GM21723 (cell line): ENCODE measurements at regions not wholly inside any gene's neighbourhood (a gene's known extent, or its start where the extent isn't known, plus 50 kb on each side); places are given as distances from the start of the nearest gene placed in this dataset.

Experiments used
- ATAC-seq: cut with Tn5 transposase; IDR thresholded peaks from one replicate; pipeline ENCODE4 v1.9.1; 2021; ENCODE audit warnings: mild to moderate bottlenecking, moderate library complexity; ENCODE audit not compliant: unreplicated experiment

DNA sequence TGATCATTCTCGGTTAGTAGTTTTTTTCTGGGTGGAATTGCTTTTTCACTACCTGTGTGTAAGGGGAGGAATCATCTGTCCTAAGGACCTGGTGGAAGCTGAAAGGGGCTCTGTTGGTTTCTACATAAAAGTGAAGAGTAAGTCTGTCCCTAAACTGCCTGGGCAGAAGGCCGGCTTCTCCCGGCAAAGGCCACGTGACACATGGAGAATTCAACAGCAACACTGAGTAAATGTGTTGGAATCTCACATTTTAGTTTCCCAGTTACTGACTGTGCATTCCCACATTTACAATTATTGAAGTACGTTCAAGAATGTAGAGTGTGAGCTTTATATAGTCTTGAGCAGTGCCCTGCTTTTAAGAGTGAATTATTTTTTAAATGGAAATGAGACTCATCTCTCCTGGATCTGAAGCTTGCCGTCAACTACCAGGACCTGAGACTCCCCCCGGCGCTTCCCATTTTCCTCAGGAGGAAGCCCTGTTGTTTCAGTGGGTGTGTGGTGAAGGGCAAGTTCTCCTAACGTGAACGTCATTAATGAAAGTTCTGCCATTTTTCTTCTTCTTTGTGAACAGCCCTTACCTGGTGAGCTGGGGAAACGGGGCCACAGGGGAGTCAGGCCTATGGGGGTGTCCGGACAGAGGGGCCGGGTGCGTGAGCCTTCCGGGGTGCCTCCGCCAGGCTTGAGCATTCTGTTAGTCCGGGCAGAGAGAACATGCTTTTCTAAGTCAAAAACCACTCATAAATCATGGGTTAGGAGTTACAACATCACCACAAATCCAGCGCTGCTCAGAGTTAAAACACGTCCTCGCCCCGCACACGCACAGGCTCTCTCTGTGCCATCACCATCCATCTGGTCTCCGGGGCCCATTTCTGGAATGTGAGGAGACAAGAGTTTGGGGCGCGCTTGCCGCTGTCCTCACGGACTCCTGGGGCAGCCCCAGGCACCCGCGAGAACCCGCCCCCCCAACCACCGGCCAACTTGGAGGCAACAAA is 56.6 kb upstream of the SMOC2 start:
- ATAC-seq, result no peak

DNA sequence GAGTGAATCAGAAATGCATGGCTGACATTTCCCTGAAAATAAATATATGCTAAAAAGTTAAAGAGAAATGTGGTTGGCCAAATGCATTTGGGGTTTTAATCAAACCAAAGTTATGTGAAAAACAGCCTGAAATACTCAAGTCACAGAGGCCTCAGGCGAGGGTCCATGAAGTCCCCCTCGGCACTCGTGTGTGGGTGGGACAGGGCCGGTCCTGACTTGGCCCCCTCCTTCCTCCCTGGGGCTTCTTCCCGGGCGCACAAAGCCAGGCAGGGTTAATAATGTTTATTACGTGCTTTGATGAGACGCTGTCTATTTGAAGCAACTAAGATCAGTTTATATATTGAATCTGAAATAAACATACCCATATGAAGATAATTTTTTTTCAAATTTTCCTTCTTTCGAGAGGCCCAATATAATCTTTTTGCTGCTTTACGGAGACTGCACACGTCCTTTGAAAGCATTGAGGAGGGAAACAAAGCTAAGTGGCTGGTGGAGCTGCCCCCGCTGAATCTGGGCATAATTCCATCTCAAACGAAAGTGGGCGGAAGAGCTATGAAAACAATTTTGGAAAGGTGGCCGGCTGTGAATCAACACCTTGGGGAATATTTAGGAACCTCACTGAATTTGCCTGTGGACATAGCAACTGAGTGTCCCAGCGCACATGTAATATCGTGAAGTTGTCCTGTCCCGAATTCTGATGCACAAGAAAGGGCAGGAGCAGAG is 55.8 kb upstream of the SMOC2 start:
- ATAC-seq, result no peak

DNA sequence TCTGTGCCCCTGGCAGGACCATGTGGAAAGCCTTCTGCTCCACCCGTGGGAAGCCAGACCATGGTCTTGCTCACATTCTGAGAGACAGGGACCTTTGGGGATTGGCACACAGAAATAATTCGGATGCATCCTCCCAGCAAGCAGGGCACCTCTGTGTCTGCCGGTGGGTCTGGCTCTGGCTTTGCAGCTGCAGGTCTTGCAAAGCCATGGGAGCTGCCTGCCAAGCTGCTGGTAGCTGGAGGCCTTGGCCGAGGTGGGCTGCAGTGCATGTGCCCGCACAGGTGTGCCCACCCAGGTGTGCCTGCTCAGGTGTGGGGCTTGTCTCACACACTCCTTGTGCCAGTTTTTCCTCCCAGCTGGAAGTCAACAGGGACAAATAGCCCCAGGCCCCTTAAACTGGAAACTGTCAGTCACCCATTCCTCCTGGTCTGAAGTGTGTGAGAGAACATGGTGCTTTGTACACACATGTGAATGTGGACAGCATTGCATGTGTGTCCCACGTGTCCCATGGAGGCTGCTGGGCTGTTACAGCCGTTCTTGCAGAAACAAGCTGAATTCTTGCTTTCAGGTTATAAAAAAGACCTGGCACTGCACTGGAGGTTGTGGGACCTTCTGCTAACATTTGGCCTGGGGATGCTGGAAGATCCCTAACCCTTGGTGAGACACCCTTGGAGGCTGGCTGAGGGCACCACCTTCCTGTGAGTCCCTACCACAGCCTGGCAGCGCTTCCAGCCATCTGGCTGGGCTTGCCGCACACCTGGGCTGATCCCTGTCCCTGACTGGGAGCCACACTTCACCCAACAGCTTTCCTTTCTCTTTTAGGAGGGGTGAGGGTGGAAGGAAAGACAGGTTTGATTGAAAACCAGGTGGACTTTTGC is 54.9 kb upstream of the SMOC2 start:
- no peak for ATAC-seq

DNA sequence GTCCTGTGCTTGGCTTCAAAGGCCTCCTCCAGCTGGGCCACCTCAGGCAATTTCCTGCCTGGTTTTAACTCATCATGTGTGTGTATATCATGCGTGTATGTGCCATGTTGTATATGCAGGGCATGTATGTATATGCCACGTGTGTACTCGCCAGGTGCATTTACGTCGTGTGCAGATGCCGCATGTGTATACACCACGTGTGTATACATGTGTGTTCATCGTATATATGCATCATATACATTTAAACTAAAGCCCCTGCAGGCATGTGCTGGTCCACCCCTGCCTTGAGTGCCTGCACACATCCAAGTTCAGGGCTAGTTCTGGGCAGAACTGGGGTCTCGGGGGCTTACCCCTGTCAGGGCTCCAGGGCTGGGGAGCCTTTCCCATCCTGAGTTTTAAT is 54.0 kb upstream of the SMOC2 start:
- no peak for ATAC-seq

DNA sequence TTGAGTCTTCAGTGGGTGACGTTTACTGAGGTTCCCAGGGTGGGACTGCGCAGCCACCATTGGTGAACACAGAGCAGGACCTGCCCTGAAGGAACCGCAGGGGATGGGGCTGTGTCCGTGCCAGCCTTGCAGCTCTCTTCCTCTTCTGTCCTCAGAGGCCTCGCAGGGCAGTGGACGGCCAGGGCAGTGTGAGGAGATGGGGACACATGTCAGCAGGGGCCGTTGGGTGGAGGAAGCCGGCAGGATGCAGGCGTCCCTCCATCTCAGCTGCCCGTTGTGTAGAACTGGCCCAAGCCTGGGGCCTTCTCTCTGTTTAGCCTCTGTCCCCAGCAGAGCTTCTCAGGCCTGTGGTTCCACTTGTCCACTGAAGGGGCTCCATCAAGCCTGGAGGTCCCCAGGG is 53.6 kb upstream of the SMOC2 start:
- ATAC-seq, result no peak

DNA sequence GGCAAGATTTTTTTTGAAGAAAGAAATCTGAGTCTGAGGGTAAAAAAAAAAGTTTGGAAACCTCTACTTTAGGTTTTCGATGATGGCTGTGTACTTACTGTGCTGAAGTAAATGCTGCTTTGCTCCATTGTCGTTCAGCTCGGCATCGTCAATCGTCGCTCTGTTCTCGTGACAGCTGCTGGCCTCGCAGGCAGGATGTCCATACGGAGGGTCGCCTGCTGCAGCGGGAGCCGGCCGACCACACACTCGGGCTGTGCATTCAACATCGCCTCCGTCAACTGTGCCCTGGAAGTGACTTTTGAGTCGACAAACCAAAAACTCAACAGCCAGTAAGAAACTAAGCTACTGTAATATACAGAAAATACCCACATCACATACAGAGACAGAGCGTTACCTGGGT is 53.1 kb upstream of the SMOC2 start:
- no peak for ATAC-seq

DNA sequence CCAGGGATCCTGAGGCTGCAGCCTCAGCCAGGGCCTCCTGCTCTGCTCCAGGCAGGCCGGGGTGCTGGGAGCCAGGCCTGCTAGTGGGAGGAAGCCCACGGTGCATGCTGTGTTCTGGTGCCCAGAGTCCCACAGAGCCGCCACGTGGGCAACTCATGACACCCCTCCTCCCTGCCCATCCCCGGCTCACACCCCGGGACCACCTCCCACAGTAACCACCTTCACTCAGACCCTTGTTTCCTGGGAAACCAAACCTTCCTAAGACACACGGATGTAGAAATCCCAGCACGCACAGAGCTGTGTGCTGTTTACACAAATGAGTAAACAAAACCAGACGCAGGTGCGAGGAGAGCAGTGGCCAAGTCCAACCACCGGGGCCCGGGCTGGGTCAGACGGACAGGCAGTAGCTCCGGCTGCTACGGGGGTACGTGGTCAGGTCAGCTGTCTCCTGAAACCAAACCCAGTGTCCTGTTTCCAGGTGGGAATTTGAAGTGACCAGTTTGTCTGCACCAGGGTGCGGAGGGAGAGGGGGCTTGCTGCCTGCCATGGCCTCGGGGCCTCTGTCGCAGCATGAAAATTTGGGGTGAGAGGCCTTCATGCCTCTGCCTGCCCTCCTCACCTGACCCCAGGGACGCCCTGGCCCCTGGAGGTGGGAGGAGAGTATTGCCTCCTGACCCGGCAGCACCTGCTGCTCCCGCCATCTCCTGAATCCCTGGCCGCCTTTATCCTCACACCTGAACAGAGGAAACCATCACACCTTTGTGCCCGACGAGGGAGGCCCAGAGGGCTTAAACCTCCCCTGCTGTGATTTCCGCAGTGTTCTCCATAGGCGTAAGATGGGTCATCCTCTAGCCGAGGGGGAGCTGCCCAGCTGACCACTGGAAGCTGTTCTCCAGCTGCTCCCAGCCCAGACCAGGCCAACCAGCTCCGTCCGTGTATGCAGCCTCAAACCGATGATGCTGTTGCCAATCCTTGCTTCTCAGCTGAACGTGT is 52.0 kb upstream of the SMOC2 start:
- ATAC-seq, result no peak

DNA sequence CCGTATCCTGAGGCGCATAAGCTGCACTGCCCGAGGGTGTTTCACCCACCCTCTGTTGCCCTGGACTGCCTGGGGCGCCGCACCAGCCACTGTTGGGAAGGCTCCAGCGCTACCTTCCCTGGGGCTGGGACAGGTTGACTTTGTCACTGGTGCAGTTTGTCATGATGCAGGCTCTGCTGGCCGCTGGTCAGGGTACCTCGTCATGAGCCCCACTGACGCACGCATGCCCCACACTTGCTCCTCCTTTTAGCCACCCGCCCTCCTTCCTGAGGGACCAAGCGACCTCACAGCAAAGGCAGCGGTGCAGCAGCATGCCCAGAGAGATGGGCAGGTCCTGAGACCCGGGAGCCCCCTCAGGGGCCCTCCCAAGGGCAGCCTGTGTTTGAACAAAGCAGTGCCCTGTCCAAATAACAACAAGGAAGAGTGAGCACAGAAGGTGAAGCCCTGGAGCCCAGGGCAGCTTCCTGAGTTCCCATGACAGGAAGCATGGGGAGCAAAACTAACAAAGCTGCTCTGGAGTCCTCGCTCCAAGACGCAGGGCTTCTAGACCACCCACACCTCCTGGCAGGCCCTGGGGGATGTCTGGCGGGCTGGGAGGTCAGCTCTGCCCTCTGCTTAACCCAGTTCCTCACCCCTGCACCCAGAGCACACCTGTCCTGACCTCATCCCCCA is 50.1 kb upstream of the SMOC2 start:
- ATAC-seq, result no peak
